Myocyte (in vitro differentiated cells): ENCODE measurements at regions not wholly inside any gene's neighbourhood (a gene's known extent, or its start where the extent isn't known, plus 50 kb on each side); places are given as distances from the start of the nearest gene placed in this dataset.
A peak's percentile ranks its signal among the peaks of the same experiment; 100 is the strongest.
"Not testable (repeated sequence)": the region's sequence is repeated elsewhere in the genome, so short reads cannot be mapped to it uniquely, and the experiment has no call there.

Experiments used
- DNase-seq: peaks from one replicate; pipeline ENCODE4 v3.0.0-alpha.2; 2012; ENCODE audit warnings: low read depth

DNA sequence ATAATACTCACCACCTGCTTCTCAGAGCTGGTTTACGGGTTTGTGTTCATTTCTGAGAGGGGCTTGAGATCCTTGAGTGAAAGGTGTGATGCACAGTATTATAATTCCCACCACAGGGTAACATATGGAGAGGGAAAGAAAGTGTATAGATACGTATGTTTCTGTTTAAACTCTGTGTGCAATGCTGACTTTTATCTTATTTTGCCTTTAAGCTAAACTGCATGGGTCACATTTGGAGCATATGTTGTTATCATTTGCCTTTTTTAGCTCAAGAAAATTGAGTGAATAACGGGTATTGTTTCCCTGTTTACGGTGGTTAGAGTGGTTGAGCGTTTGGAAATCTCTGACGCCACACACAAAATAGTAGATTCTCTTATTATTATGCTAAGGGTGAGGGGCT, 191.1 kb upstream of the NFIA start:
- DNase-seq: no peak

DNA sequence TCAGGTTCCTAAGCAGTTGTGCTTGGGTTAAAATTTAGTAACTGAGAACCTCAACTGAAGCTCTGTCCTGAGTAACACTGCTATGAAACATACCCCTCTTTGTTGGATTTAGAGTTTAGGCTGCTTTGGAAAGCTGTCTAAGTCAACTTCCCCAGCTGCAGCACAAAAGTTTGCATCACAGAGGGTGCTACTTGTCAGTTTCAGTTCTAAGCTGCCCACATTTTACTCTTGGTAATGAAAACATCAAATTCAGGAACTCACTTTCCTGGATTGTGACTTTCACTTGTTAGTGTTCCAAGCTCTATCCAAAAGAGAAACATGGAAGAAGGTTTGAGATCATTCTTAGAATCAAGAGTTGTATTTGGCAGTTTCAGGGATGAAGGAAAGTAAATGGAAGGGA, 191.7 kb upstream of the NFIA start:
- DNase-seq: no peak

DNA sequence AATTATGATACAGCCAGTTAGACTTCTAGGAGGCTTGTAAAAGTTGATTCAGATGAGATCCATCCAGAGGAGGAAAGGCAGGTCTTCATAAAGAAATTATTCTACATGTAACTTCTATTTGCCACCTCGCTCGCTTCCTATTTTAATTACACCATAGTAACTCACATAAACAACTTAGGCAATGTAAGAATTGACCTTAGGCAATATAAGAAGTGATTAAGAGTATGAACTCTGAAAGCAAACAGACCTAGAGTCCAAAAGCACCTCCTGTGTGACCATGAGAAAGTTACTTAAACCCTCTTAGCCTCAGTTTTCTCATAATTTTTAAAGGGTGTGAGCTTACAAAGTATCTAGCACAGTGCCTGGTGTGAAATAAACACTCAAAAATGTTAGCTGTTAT, 192.7 kb upstream of the NFIA start:
- DNase-seq: no peak

DNA sequence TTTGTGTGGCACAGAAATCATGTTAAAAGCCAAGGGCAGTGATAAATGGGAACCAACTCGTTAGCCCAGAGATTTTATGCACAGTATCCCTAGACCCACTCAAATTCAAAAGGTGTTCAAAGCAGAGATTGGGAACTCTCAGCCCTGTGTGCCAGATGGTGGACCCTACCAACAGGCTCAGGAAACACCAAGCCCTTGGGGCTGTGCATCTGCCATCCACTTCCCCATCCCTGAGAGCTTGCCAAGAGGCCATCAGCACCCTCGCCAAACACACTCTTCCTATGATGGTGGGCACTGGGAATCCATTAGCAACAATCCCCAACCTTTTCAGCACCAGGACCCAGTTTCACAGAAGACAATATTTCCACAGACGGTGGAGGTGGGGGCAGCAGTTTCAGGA, 194.2 kb upstream of the NFIA start:
- DNase-seq: no peak

DNA sequence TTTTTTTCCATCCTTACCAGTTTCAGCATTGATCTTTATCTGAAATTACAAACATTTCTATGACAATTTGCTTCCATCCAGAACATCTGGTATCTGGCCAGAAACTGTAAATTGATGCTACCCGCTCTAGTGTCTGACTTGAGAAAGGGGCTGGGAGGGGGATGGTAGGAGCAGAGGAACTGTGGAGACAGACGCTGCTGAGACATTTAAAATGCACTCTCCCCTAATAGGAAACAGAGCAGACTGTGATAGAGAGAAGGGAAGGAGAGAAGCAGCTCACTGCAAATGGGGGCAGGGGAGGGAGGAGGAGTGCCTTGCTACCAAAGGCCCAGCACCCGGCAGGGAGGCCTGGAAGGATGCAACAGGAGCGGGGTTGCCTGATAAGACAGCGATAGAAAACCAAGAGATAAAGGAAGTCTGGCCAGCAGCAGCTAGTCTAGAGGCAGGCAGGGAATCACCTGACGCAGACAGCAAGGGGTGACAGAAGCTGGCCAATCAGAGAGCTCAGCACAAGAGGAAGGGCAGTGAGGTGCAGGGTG, 195.5 kb upstream of the NFIA start:
- DNase-seq: no peak

- DNase-seq: no peak
Measured at GRCh38 chr1:60886090-60886489, 196.3 kb upstream of the NFIA start.

DNA sequence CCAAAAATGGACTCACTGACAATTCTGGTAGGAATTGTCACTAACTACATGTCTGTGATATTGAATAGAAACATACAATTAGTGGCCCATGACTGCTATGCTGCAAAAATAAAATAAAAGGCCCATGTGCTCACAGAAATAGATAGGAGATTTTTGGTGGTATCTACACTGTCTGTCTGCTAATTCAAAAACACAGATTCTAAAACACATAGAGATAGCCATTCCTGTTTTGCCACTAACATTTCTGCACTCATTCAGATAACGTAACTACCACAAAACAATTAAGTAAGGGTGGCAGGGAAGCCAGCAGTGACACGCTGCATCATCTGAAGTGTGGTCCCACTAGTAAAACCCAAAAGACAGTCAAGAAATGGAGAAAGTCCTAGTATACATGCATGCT, 202.2 kb upstream of the NFIA start:
- DNase-seq: no peak

DNA sequence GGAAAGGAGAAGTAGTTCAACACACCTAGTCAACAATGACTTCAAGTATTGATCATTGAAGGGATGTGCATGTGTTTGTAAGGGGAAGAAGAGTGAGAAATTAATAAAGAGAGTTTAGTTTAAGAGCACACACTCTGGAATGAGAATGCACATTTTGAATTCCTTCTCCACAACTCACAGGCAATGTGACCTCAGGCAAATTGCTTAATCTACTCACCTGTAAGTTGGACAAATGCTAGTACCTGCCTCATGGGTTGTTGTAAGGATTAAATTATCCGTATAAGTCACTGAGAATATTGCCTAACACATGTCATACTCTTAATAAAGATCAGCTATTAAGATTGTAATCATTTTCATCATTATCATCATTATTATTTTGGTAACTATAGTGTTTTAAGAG, 204.0 kb upstream of the NFIA start:
- no peak for DNase-seq

GRCh38 chr1:60877376-60877775, 205.0 kb upstream of the NFIA start:
- DNase-seq: no peak

DNA sequence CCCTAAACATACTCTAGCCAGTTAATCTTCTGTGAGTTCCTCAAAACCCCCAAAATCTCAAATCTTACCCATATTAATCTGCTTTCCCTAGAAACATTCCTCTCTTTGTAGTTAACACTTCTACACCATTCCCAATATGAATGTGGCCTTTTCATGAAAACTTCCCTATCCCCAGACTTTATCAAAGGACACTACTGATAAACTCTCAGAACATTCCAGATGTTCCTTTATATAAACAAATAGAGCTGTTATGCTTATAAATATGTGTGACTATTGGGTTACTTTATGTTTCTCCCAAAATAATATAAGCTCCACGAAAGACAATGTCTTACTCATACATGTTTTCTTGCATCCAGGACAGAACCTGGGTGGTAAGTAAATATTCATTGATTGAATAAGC, 205.4 kb upstream of the NFIA start:
- no peak for DNase-seq

- DNase-seq: no peak
Measured at GRCh38 chr1:60875138-60875537, 207.2 kb upstream of the NFIA start.

GRCh38 chr1:60874718-60875117, 207.6 kb upstream of the NFIA start:
- DNase-seq: peak; percentile 71

DNA sequence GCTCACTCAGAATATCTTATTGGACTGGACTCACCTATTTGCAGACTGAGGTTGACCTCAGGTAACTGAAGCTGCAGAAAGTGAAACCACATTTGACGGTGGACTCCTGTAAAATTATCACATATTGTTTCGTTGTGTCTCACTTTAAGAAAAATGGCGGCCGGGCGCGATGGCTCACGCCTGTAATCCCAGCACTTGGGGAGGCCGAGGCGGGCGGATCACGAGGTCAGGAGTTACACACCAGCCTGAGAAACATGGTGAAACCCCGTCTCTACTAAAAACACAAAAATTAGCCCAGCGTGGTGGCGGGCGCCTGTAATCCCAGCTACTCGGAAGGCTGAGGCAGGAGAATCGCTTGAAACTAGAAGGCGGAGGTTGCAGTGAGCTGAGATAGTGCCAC, 209.0 kb upstream of the NFIA start:
- not testable (repeated sequence) for DNase-seq

DNA sequence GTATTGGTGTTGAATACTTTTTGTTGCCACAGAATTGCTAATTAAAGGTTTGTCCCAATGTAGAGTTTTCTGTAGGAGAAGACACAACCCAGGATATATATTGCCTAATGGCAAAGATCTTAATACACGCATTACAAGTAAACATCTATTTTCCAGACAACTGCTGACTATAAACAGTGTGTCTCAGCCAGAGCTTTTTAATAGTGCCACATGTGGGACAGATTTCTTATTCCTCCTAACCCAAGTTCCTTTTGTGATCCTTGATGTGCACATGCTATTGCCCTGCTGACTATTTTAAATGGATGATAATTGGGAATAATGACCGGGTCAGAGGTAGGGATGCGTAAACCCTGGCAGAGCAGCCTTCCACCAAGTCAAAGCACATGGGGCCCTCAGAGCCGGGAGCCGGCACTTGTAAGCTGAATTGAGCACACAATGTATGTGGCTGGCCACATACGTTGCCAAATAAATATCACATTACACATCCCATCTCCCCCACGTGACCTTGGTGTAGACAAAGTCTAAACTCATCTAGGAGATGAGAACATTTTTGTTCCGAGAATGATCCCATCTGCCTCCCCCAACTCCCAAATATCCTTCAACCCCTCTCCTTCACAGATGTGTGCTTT, 209.8 kb upstream of the NFIA start:
- DNase-seq: no peak

DNA sequence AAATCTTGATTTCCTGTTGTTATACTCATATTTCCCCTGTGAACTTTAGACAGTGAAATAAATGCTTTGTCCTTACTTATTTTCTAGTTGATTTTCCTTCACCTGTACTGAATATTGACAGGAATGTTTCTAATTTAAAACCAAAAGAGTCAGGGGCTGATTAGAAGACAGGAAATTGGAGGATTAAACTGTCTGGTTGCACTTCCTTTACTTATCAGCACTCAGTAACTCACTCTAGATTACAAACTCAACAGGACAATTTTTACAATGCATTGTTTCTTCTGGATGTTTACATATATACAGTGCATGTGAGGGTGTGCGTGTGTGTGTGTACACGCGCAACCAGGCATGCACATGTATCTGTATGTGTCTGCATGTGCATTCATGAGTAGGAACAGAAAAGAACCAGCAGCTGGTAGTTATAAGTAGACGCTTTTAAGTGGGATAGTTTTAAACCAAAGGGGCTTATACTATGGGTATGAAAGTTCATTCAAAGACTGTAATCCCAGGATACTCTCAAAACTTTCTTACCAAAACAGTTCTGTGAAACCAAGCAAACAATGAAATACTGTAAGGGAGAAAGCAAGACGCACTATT, 212.0 kb upstream of the NFIA start:
- DNase-seq: no peak

GRCh38 chr1:60868901-60869663, 213.3 kb upstream of the NFIA start:
- no peak for DNase-seq

DNA sequence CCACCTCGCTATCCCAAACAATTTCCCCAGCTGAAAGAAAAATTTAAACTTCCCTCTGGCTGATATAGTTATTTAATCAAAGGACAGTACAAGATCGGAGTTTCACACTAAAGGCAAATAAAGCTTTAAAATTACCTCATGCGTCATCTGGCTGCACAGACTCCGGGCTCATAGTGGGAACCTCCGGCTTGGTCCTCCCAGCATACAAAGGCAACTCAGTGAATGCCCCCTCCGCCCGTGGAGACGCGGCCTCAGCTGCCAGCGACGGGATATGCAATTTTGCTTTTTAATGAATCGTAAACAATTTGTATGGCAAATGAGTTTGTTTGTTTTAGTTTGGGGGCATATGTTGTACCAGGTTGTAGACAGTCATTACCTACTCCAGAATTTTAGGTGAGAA, 214.6 kb upstream of the NFIA start:
- DNase-seq: no peak

- DNase-seq: no peak
Measured at GRCh38 chr1:60866917-60867531, 215.3 kb upstream of the NFIA start.

DNA sequence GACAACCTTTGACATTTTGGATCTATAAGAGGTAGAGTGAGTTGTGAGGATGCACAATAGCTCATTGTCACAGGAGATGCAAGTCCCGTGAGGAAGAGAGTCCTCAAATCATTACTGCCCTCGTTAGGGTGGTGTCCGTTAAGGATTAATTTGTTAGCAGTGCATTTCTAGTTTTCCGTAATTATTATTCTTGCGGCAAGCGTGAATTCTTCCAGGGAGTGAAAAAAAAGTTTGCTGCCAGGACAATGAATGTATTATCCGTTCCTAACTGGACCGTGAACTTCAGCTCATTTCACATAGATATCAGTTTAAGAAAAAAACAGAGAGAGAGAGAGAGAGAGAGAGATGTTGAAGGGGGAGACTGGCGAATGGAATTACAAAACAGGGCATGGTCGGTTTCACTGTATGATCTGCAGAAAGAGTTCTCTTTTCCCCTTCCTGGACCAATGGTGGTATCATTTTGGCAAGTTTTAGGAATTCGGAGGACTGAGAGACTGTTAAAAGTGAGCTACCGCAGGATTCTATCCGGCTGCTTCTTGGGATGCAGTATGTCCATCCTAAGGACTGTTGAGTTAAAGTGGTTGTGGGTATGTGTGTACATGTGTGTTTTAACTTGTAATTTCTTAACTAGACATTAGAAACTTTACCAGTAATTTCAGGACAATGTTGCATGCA, 216.0 kb upstream of the NFIA start:
- DNase-seq: no peak

DNA sequence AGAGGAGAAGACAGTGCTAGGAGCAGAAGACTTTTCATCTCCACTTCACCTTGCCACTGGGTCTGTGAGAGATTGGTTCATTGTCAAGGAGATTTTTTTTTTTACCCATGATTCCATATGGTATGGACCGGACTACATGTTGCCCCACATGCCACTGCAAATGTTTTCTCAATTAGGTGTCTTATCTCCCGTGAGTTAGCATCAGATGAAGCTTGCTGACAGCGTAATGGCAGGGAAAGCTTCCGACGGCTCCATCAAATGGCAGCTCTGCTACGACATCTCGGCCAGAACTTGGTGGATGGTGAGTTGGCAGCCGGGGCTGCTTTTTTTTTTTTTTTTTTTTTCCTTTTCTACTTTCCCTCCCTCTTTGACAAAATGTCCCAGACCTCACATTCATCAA, 217.2 kb upstream of the NFIA start:
- DNase-seq: no peak

- no peak for DNase-seq
Measured at GRCh38 chr1:60864722-60865121, 217.6 kb upstream of the NFIA start.

GRCh38 chr1:60863131-60863530, 219.2 kb upstream of the NFIA start:
- DNase-seq: no peak
